ENCODE measurements at regions not wholly inside any gene's neighbourhood (a gene's known extent, or its start where the extent isn't known, plus 50 kb on each side); places are given as distances from the start of the nearest gene placed in this dataset.

- no peak for DNase-seq (ENCODE audit: low read depth, low spot score)
Observed at GRCh38 chr14:89607453-89607852, 190.4 kb upstream of the FOXN3 start.

- no peak for DNase-seq (ENCODE audit: low read depth, low spot score)
Observed at GRCh38 chr14:89603938-89604480, 187.0 kb upstream of the FOXN3 start.

- no peak for DNase-seq (ENCODE audit: low read depth, low spot score)
Observed at GRCh38 chr14:89600950-89601826, 184.2 kb upstream of the FOXN3 start.

- no peak for DNase-seq (ENCODE audit: low read depth, low spot score)
Observed at GRCh38 chr14:89600029-89600428, 183.0 kb upstream of the FOXN3 start.

- DNase-seq (ENCODE audit: low read depth, low spot score) = no peak
Observed at GRCh38 chr14:89598548-89599186, 181.6 kb upstream of the FOXN3 start.

- no peak for DNase-seq (ENCODE audit: low read depth, low spot score)
Observed at GRCh38 chr14:89592961-89593360, 175.9 kb upstream of the FOXN3 start.

- no peak for DNase-seq (ENCODE audit: low read depth, low spot score)
Observed at GRCh38 chr14:89589400-89590118, 172.5 kb upstream of the FOXN3 start.

- no peak for DNase-seq (ENCODE audit: low read depth, low spot score)
Observed at GRCh38 chr14:89588840-89589296, 171.8 kb upstream of the FOXN3 start.

GRCh38 chr14:89588016-89588415 lies 171.0 kb upstream of the FOXN3 start:
- no peak for DNase-seq (ENCODE audit: low read depth, low spot score)

- DNase-seq (ENCODE audit: low read depth, low spot score) = no peak
Observed at GRCh38 chr14:89587136-89587420, 170.0 kb upstream of the FOXN3 start.

- DNase-seq (ENCODE audit: low read depth, low spot score) = no peak
Observed at GRCh38 chr14:89586258-89587135, 169.5 kb upstream of the FOXN3 start.

GRCh38 chr14:89578156-89578555 lies 161.1 kb upstream of the FOXN3 start:
- DNase-seq (ENCODE audit: low read depth, low spot score) = no peak

- no peak for DNase-seq (ENCODE audit: low read depth, low spot score)
Observed at GRCh38 chr14:89576960-89577359, 159.9 kb upstream of the FOXN3 start.

GRCh38 chr14:89576145-89576927 lies 159.3 kb upstream of the FOXN3 start:
- DNase-seq (ENCODE audit: low read depth, low spot score) = no peak

GRCh38 chr14:89575386-89576061 lies 158.5 kb upstream of the FOXN3 start:
- no peak for DNase-seq (ENCODE audit: low read depth, low spot score)

- DNase-seq (ENCODE audit: low read depth, low spot score) = no peak
Observed at GRCh38 chr14:89574420-89574819, 157.4 kb upstream of the FOXN3 start.

- DNase-seq (ENCODE audit: low read depth, low spot score) = no peak
Observed at GRCh38 chr14:89573399-89573657, 156.3 kb upstream of the FOXN3 start.

GRCh38 chr14:89572596-89573398 lies 155.8 kb upstream of the FOXN3 start:
- no peak for DNase-seq (ENCODE audit: low read depth, low spot score)

- no peak for DNase-seq (ENCODE audit: low read depth, low spot score)
Observed at GRCh38 chr14:89571491-89571890, 154.5 kb upstream of the FOXN3 start.
